ENCODE measurements at regions not wholly inside any gene's neighbourhood (a gene's known extent, or its start where the extent isn't known, plus 50 kb on each side); places are given as distances from the start of the nearest gene placed in this dataset.

DNA sequence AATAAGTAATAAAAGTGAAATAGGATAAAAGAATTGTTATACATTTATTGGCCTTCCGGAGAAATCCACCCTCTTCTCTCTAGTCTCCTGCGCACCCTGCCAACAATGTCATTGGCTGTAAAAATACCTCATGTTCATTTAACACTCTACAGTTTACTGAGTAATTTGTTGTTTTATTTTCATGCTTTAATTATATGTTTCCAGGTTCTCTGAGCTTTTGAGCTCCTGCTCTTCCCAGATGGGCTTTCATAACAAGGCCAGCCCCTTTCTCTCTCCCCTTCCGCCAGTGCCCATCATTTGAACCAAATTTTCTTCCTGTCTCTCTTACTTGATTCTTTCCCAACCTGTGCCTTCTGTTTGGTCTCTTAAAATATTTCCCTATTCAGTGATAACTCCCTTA, 144.6 kb upstream of the PRSS1 start:
- no peak for TF ChIP-seq POLR2A (IDR thresholded peaks at IDR 0.05; ENCODE audit: low read depth, low read length)
- TF ChIP-seq TAF1 (IDR thresholded peaks at IDR 0.05; ENCODE audit: low read depth, low read length), result no peak
- no peak for TF ChIP-seq POLR2AphosphoS5 (IDR thresholded peaks at IDR 0.05; ENCODE audit: low read depth, low read length)
